GM21717 (cell line): ENCODE measurements at regions not wholly inside any gene's neighbourhood (a gene's known extent, or its start where the extent isn't known, plus 50 kb on each side); places are given as distances from the start of the nearest gene placed in this dataset.
"Not testable (repeated sequence)": the region's sequence is repeated elsewhere in the genome, so short reads cannot be mapped to it uniquely, and the experiment has no call there.

Source experiments
- ATAC-seq: cut with Tn5 transposase; IDR thresholded peaks from one replicate; pipeline ENCODE4 v1.9.1; 2021; ENCODE audit warnings: mild to moderate bottlenecking, moderate library complexity; ENCODE audit not compliant: unreplicated experiment

- peak; percentile 92 for ATAC-seq
Observed at GRCh38 chr4:38503689-38504395, 160.2 kb upstream of the KLF3 start.

GRCh38 chr4:38504396-38504715 lies 159.6 kb upstream of the KLF3 start:
- ATAC-seq, result no peak

- no peak for ATAC-seq
Observed at GRCh38 chr4:38509551-38509950, 154.4 kb upstream of the KLF3 start.

GRCh38 chr4:38510201-38510600 lies 153.8 kb upstream of the KLF3 start:
- ATAC-seq, result no peak

- ATAC-seq, result no peak
Observed at GRCh38 chr4:38511702-38512101, 152.3 kb upstream of the KLF3 start.

GRCh38 chr4:38512840-38513239 lies 151.2 kb upstream of the KLF3 start:
- no peak for ATAC-seq

GRCh38 chr4:38514465-38515146 lies 149.4 kb upstream of the KLF3 start:
- ATAC-seq, result no peak

GRCh38 chr4:38516190-38516589 lies 147.8 kb upstream of the KLF3 start:
- ATAC-seq, result no peak

- ATAC-seq, result no peak
Observed at GRCh38 chr4:38519666-38520065, 144.3 kb upstream of the KLF3 start.

GRCh38 chr4:38523054-38523453 lies 140.9 kb upstream of the KLF3 start:
- no peak for ATAC-seq

- peak; percentile 98 for ATAC-seq
Observed at GRCh38 chr4:38523524-38524448, 140.2 kb upstream of the KLF3 start.

- no peak for ATAC-seq
Observed at GRCh38 chr4:38526412-38526811, 137.6 kb upstream of the KLF3 start.

GRCh38 chr4:38529189-38530115 lies 134.5 kb upstream of the KLF3 start:
- ATAC-seq, result peak; percentile 79

- no peak for ATAC-seq
Observed at GRCh38 chr4:38530486-38530885, 133.5 kb upstream of the KLF3 start.

GRCh38 chr4:38531141-38531727 lies 132.8 kb upstream of the KLF3 start:
- ATAC-seq, result no peak

GRCh38 chr4:38532908-38533499 lies 131.0 kb upstream of the KLF3 start:
- no peak for ATAC-seq

GRCh38 chr4:38534344-38535045 lies 129.5 kb upstream of the KLF3 start:
- ATAC-seq, result no peak

- not testable (repeated sequence) for ATAC-seq
Observed at GRCh38 chr4:38535071-38535470, 128.9 kb upstream of the KLF3 start.

- ATAC-seq, result no peak
Observed at GRCh38 chr4:38535717-38536116, 128.3 kb upstream of the KLF3 start.
